LNCAP (cell line): ENCODE measurements at regions not wholly inside any gene's neighbourhood (a gene's known extent, or its start where the extent isn't known, plus 50 kb on each side); places are given as distances from the start of the nearest gene placed in this dataset.

Experiments used
- TF ChIP-seq, protein P1 (sequence below): fragments of 450-650 bp; IDR thresholded peaks from 2 replicates; pipeline ENCODE4 v1.5.1; 2017; ENCODE audit warnings: mild to moderate bottlenecking

DNA sequence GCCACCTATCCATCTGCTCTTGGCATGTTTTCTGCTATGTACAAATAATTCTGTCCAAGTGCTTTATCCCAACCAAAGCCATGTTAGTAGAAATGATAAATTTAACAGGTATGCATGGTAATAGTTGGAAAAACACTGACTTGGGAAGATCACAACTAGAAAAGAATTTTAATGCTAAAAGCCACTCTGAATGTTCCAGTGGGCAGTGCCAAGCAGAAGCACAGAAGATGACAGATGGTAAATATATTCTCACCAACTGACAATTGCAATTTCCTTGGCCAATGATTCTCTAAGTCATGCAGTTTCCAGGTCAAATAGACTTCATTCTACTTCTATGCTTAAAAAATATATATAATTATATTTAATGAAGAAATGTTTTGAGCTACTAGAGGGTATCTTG lies 83.6 kb upstream of the SEMA3C start:
- TF ChIP-seq, protein P1, sequence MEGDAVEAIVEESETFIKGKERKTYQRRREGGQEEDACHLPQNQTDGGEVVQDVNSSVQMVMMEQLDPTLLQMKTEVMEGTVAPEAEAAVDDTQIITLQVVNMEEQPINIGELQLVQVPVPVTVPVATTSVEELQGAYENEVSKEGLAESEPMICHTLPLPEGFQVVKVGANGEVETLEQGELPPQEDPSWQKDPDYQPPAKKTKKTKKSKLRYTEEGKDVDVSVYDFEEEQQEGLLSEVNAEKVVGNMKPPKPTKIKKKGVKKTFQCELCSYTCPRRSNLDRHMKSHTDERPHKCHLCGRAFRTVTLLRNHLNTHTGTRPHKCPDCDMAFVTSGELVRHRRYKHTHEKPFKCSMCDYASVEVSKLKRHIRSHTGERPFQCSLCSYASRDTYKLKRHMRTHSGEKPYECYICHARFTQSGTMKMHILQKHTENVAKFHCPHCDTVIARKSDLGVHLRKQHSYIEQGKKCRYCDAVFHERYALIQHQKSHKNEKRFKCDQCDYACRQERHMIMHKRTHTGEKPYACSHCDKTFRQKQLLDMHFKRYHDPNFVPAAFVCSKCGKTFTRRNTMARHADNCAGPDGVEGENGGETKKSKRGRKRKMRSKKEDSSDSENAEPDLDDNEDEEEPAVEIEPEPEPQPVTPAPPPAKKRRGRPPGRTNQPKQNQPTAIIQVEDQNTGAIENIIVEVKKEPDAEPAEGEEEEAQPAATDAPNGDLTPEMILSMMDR, result no peak

DNA sequence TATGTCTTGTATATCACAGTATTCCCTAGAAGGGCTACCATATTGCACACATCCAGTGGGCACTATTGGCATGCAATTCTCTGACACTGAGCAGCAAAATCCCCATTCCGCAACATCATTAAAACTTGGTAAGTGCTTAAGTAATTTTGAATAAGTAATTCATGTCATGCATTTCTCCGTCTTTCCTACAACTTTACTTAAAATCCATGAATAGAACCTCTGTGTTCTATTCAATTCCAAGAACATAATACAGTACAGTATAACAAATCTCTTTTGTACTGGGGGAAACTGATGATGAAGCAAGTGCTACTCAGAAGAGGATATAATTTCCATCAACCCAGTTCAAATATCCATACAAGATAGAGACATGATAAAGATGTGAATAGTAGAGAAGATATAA lies 80.9 kb upstream of the SEMA3C start:
- TF ChIP-seq, protein P1, result no peak

DNA sequence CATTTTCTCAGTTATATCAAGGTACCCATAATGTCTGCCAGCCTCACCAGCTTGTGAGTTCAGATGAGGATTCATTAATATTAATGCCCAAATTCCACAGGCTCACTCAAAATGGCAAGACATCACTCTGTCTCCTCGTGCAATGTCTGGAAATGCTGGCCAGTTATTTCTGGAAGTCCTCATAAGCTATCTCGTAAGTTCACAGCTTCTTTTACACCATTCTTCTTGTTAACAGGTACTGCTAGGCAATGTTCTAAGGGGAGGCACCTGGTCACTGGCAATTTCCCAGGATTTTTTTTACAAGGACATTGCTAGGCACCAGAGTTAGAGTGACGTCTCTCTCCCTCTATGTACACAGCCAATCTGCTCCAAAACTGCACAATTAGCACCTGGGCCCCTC lies 80.2 kb upstream of the SEMA3C start:
- TF ChIP-seq, protein P1, result no peak

DNA sequence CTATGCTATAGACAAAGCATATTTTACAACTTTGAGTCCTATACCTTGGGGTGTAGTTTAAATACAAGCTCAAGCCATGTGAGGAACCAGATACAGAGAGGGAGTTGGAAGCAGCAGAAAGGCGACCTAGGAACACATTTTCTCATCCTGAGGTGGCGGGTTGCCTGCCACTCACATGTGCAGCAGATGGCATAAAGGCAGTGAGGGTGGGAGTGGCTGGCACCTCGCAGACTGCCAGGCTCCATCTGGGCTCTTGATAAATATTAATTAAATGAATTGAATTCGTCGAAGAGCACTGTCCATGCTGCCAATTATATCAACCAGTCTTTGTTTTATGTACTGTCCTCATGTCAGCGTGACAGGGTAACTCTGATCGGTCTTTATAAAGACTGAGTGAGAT lies 79.0 kb upstream of the SEMA3C start:
- TF ChIP-seq, protein P1, result no peak

DNA sequence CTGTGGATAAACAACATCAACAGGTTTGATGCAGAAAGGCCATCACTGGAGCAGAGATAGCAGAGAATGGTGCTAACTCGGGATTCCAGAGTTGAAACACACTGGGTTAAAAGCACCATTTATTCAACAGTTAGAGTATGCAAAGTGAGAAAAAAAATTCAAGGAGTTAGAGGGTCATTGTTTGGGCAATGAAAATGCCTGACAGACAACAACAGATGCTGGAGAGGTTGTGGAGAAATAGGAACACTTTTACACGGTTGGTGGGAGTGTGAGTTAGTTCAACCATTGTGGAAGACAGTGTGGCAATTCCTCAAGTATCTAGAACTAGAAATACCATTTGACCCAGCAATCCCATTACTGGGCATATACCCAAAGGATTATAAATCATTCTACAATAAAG lies 77.4 kb upstream of the SEMA3C start:
- TF ChIP-seq, protein P1, result 0 out of 2 replicates have a peak, but pooled peaks have one; percentile 18

DNA sequence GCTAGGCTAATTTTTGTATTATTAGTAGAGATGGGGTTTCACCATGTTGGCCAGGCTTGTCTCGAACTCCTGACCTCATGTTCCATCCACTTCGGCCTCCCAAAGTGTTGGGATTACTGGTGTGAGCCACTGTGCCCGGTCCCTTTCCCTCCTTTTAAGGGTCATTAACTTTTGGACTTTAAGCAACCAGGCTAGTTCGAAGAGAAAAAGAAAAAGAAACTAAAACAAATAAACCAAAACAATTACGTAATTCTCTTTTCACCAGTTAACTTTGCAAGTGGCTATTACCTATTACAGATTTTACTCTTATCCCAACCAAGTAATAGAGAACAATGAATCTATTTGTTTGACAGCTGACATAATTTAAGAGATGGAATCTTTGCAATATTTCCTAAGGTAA lies 72.8 kb upstream of the SEMA3C start:
- TF ChIP-seq, protein P1, result no peak

DNA sequence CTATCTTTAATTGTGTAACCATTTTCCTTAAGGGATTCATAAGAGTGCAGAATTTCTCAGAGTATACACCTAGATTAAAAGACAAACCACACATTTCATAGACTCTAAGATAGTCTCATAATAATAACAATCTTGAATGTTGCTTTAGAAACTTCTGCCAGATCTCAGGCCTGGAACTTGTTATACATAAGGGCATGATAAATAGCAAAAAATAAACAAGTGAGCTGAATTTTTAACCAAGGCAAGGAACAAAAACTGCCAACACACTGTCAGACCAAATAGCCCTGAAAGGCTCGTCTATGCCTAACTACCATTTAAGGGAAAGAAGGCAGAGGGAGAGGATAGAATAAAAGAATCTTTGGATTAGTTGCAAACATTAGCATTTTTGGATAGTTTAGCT lies 65.8 kb upstream of the SEMA3C start:
- TF ChIP-seq, protein P1, result no peak

DNA sequence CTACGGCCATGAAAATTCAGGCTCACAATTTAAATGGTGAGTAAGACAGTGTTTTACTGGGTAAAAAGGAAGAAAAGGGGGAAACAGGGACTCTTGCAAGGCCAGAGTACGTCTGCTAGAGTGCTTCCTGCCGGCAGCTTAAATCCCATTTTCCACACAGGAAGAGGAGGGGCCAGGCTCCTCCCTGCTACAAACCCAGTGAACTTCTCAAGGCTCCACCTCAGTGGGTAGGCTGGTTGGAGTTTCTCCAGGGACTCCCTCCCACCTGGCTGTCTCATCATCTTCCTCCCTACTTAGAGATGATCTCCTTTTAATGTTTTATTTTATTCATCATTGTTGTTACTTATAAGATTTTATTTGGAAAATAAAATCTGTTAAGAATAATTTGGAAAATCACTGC lies 62.6 kb upstream of the SEMA3C start:
- TF ChIP-seq, protein P1, result no peak
